WTC11 (cell line): ENCODE measurements at regions not wholly inside any gene's neighbourhood (a gene's known extent, or its start where the extent isn't known, plus 50 kb on each side); places are given as distances from the start of the nearest gene placed in this dataset.

Source experiments
- ATAC-seq: fragments of 200-7000 bp; cut with Tn5 transposase; 2 replicates; pipeline ENCODE4 v1.10.0; 2021; ENCODE audit warnings: mild to moderate bottlenecking, moderate library complexity
- CTCF ChIA-PET: fragments of 300-600 bp; sonication (Branson Sonifier 250); formaldehyde crosslinking; loops from one replicate; lab custom pipeline; 2021; ENCODE audit warnings: antibody characterized with exemption; lab: Charles Lee
- POLR2A ChIA-PET: fragments of 350-600 bp; sonication (Branson Sonifier 250); formaldehyde crosslinking; loops from one replicate; lab custom pipeline; 2021; ENCODE audit warnings: antibody characterized with exemption; lab: Charles Lee
- DNase-seq: peaks from one replicate; pipeline ENCODE4 v3.0.0; 2021; ENCODE audit warnings: low spot score
- H3K27ac Mint-ChIP-seq: 2 replicates; pipeline ENCODE4 v1.8.0; 2021; ENCODE audit warnings: mixed read lengths
- H3K27me3 Mint-ChIP-seq: 2 replicates; pipeline ENCODE4 v1.8.0; 2021; ENCODE audit warnings: low read depth, mild to moderate bottlenecking, moderate library complexity, mixed read lengths
- H3K36me3 Mint-ChIP-seq: 2 replicates; pipeline ENCODE4 v1.8.0; 2021; ENCODE audit warnings: mixed read lengths
- H3K4me1 Mint-ChIP-seq: 2 replicates; pipeline ENCODE4 v1.8.0; 2022; ENCODE audit warnings: mixed read lengths
- H3K4me3 Mint-ChIP-seq: 2 replicates; pipeline ENCODE4 v1.8.0; 2021; ENCODE audit warnings: mild to moderate bottlenecking, moderate library complexity, mixed read lengths
- H3K9me3 Mint-ChIP-seq: 2 replicates; pipeline ENCODE4 v1.8.0; 2021; ENCODE audit warnings: mixed read lengths
- FOXJ3 ChIP-seq: sonication (generic); formaldehyde crosslinking; IDR thresholded peaks from 2 replicates; pipeline ENCODE4 v1.9.0; 2021; ENCODE audit warnings: missing genetic modification reagents, mild to moderate bottlenecking, borderline replicate concordance
- GABPB1 ChIP-seq: sonication (generic); formaldehyde crosslinking; IDR thresholded peaks from 2 replicates; pipeline ENCODE4 v1.8.1; 2023; ENCODE audit warnings: mild to moderate bottlenecking, missing genetic modification reagents
- GRHL2 ChIP-seq: fragments of 250-450 bp; sonication (Bioruptor Pico); IDR thresholded peaks from 2 replicates; pipeline ENCODE4 v1.8.0; 2022; ENCODE audit warnings: mild to moderate bottlenecking, moderate library complexity; ENCODE audit not compliant: insufficient replicate concordance, severe bottlenecking
- NFATC4 ChIP-seq: fragments of 250-450 bp; sonication (Bioruptor Pico); IDR thresholded peaks from 2 replicates; pipeline ENCODE4 v1.9.0; 2021; ENCODE audit warnings: mild to moderate bottlenecking
- NR3C1 ChIP-seq: sonication (generic); formaldehyde crosslinking; conservative IDR thresholded peaks from 2 replicates; pipeline ENCODE4 v1.8.1; 2023; ENCODE audit warnings: low read depth, mild to moderate bottlenecking, missing genetic modification reagents
- OVOL2 ChIP-seq: fragments of 250-450 bp; sonication (Bioruptor Pico); IDR thresholded peaks from 2 replicates; pipeline ENCODE4 v1.9.0; 2021; ENCODE audit warnings: mild to moderate bottlenecking, borderline replicate concordance
- ZBTB21 ChIP-seq: sonication (generic); formaldehyde crosslinking; IDR thresholded peaks from 2 replicates; pipeline ENCODE4 v1.8.1; 2023; ENCODE audit warnings: mild to moderate bottlenecking, missing genetic modification reagents, borderline replicate concordance
- ZNF138 ChIP-seq: sonication (generic); formaldehyde crosslinking; conservative IDR thresholded peaks from 2 replicates; pipeline ENCODE4 v1.8.1; 2022; ENCODE audit warnings: mild to moderate bottlenecking, moderate library complexity, missing genetic modification reagents
- ZNF317 ChIP-seq: sonication (generic); formaldehyde crosslinking; IDR thresholded peaks from 2 replicates; pipeline ENCODE4 v1.8.1; 2023; ENCODE audit warnings: low read depth, mild to moderate bottlenecking, moderate library complexity, missing genetic modification reagents, borderline replicate concordance
- TF ChIP-seq, protein P1 (sequence below): sonication (generic); formaldehyde crosslinking; IDR thresholded peaks from 2 replicates; pipeline ENCODE4 v1.8.1; 2023; ENCODE audit warnings: mild to moderate bottlenecking, missing genetic modification reagents
- TF ChIP-seq, protein P2 (sequence below): sonication (generic); formaldehyde crosslinking; IDR thresholded peaks from 2 replicates; pipeline ENCODE4 v1.8.0; 2022; ENCODE audit warnings: missing genetic modification reagents
- TF ChIP-seq, protein P3 (sequence below): fragments of 250-450 bp; sonication (Bioruptor Pico); IDR thresholded peaks from 2 replicates; pipeline ENCODE4 v1.9.0; 2021; ENCODE audit warnings: moderate library complexity, mild to moderate bottlenecking, inconsistent platforms, borderline replicate concordance
- TF ChIP-seq, protein P4 (sequence below): sonication (generic); formaldehyde crosslinking; IDR thresholded peaks from 2 replicates; pipeline ENCODE4 v1.8.1; 2023; ENCODE audit warnings: mild to moderate bottlenecking, missing genetic modification reagents, borderline replicate concordance

DNA sequence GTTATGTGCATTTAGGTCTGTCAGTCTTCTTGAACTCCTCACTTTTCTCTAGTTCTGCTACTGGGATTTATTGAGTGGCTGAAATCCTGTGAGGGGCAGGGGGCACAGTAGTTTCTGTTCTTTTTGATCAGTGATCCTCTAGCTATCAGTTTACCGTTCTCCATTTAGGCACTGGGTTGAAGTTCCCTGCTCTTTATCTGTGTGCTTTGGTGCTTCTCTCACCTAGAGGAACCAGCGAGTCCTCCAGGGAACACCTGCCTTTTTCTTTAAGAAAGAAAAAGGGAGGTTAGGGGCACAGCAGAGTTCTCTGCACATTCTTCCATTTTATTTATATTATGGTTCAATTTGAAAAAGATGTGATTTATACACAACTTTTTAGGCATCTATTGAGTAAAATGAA lies 503.0 kb upstream of the AGA start:
- Mint-ChIP-seq H3K36me3 (no peaks in the 10 kb centered on the region), H3K27me3 (no peaks in the 10 kb centered on the region), H3K4me1 (no peaks in the 10 kb centered on the region), H3K9me3 (no peaks in the 10 kb centered on the region), H3K27ac (no peak overlapping the region), H3K4me3 (no peak overlapping the region)
- ATAC-seq = peak; percentile 56
- CTCF ChIA-PET = no interaction called here
- no peak for DNase-seq
- POLR2A ChIA-PET = no interaction called here
- TF ChIP-seq, protein P1, sequence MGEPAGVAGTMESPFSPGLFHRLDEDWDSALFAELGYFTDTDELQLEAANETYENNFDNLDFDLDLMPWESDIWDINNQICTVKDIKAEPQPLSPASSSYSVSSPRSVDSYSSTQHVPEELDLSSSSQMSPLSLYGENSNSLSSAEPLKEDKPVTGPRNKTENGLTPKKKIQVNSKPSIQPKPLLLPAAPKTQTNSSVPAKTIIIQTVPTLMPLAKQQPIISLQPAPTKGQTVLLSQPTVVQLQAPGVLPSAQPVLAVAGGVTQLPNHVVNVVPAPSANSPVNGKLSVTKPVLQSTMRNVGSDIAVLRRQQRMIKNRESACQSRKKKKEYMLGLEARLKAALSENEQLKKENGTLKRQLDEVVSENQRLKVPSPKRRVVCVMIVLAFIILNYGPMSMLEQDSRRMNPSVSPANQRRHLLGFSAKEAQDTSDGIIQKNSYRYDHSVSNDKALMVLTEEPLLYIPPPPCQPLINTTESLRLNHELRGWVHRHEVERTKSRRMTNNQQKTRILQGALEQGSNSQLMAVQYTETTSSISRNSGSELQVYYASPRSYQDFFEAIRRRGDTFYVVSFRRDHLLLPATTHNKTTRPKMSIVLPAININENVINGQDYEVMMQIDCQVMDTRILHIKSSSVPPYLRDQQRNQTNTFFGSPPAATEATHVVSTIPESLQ (CRISPR knock-in tag) = no peak
- TF ChIP-seq, protein P2, sequence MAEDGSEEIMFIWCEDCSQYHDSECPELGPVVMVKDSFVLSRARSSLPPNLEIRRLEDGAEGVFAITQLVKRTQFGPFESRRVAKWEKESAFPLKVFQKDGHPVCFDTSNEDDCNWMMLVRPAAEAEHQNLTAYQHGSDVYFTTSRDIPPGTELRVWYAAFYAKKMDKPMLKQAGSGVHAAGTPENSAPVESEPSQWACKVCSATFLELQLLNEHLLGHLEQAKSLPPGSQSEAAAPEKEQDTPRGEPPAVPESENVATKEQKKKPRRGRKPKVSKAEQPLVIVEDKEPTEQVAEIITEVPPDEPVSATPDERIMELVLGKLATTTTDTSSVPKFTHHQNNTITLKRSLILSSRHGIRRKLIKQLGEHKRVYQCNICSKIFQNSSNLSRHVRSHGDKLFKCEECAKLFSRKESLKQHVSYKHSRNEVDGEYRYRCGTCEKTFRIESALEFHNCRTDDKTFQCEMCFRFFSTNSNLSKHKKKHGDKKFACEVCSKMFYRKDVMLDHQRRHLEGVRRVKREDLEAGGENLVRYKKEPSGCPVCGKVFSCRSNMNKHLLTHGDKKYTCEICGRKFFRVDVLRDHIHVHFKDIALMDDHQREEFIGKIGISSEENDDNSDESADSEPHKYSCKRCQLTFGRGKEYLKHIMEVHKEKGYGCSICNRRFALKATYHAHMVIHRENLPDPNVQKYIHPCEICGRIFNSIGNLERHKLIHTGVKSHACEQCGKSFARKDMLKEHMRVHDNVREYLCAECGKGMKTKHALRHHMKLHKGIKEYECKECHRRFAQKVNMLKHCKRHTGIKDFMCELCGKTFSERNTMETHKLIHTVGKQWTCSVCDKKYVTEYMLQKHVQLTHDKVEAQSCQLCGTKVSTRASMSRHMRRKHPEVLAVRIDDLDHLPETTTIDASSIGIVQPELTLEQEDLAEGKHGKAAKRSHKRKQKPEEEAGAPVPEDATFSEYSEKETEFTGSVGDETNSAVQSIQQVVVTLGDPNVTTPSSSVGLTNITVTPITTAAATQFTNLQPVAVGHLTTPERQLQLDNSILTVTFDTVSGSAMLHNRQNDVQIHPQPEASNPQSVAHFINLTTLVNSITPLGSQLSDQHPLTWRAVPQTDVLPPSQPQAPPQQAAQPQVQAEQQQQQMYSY = no peak
- TF ChIP-seq ZNF317 (CRISPR knock-in tag) (no peak), ZNF138 (no peak), NR3C1 (CRISPR knock-in tag) (no peak), GRHL2 (no peak), OVOL2 (CRISPR knock-in tag) (no peak), ZBTB21 (no peak), GABPB1 (no peak)
- TF ChIP-seq, protein P3, sequence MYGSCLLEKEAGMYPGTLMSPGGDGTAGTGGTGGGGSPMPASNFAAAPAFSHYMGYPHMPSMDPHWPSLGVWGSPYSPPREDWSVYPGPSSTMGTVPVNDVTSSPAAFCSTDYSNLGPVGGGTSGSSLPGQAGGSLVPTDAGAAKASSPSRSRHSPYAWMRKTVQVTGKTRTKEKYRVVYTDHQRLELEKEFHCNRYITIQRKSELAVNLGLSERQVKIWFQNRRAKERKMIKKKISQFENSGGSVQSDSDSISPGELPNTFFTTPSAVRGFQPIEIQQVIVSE (CRISPR knock-in tag) = no peak

DNA sequence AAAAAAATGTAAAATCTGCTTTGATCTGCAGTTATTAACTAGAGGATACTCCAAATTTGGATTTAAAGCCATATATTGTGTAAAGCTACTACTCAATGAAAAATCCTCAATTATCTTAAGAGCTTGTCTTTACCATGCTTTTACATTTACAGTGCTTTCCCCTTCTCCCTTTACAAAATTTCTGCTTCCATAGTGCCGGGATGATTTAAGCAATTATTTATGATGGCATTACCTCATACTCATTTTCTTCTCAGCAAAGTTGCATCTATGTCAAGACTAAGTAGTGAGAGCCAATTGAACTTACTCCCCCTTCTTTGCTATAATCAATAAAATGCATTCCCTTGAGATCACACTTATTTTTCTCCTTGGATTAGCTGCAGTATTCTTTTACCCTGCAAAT lies 505.4 kb upstream of the AGA start:
- ChIA-PET CTCF (interaction anchor here (0.6 kb wide), 1 partner anchor 159 kb away, joined by 4 read pairs; no protein-coding TSS in a partner anchor), POLR2A (no interaction called here)
- ATAC-seq (no peak), DNase-seq (no peak)
- TF ChIP-seq FOXJ3 (CRISPR knock-in tag) (no peak), ZBTB21 (no peak), NFATC4 (no peak)
- TF ChIP-seq, protein P4, sequence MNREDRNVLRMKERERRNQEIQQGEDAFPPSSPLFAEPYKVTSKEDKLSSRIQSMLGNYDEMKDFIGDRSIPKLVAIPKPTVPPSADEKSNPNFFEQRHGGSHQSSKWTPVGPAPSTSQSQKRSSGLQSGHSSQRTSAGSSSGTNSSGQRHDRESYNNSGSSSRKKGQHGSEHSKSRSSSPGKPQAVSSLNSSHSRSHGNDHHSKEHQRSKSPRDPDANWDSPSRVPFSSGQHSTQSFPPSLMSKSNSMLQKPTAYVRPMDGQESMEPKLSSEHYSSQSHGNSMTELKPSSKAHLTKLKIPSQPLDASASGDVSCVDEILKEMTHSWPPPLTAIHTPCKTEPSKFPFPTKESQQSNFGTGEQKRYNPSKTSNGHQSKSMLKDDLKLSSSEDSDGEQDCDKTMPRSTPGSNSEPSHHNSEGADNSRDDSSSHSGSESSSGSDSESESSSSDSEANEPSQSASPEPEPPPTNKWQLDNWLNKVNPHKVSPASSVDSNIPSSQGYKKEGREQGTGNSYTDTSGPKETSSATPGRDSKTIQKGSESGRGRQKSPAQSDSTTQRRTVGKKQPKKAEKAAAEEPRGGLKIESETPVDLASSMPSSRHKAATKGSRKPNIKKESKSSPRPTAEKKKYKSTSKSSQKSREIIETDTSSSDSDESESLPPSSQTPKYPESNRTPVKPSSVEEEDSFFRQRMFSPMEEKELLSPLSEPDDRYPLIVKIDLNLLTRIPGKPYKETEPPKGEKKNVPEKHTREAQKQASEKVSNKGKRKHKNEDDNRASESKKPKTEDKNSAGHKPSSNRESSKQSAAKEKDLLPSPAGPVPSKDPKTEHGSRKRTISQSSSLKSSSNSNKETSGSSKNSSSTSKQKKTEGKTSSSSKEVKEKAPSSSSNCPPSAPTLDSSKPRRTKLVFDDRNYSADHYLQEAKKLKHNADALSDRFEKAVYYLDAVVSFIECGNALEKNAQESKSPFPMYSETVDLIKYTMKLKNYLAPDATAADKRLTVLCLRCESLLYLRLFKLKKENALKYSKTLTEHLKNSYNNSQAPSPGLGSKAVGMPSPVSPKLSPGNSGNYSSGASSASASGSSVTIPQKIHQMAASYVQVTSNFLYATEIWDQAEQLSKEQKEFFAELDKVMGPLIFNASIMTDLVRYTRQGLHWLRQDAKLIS (CRISPR knock-in tag) = no peak
- Mint-ChIP-seq H3K4me1 (no peaks in the 10 kb centered on the region), H3K27ac (no peak overlapping the region), H3K4me3 (no peak overlapping the region), H3K9me3 (no peaks in the 10 kb centered on the region), H3K36me3 (no peaks in the 10 kb centered on the region), H3K27me3 (no peaks in the 10 kb centered on the region)
